HepG2 (cell line): ENCODE measurements at regions not wholly inside any gene's neighbourhood (a gene's known extent, or its start where the extent isn't known, plus 50 kb on each side); places are given as distances from the start of the nearest gene placed in this dataset.

Experiments
- ATAC-seq: fragments of 200-7000 bp; cut with Tn5 transposase; 3 replicates; pipeline ENCODE4 v1.9.1; 2020; ENCODE audit warnings: mild to moderate bottlenecking, moderate library complexity
- BruUV-seq: library from RNA; stranded (reverse); fragments of 400-500 nt; replicated peaks from 2 replicates; lab custom pipeline; 2021; lab: Mats Ljungman, UMichigan
- CTCF ChIA-PET: fragments of 300-600 bp; formaldehyde crosslinking; extraction: SDS; loops from one replicate; lab custom pipeline; 2021; ENCODE audit warnings: low total read pairs, inconsistent platforms, low intra/inter-chr PET ratio; lab: Yijun Ruan, JAX
- POLR2A ChIA-PET: fragments of 350-600 bp; sonication (Branson Sonifier 250); formaldehyde crosslinking; loops from one replicate; lab custom pipeline; 2020; ENCODE audit warnings: antibody characterized with exemption, inconsistent platforms; lab: Yijun Ruan, JAX
- DNase-seq: peaks from one replicate; pipeline ENCODE4 v3.0.0-alpha.2; 2015; ENCODE audit warnings: low spot score
- FAIRE-seq: peaks from 3 replicates; lab custom pipeline; 2011; peaks lifted over from hg19 to GRCh38; lab: Jason Lieb, UNC
- H2AFZ ChIP-seq: one replicate; pipeline ENCODE4 v1.6.1; 2011; ENCODE audit warnings: low read length, inconsistent platforms
- H3K27ac ChIP-seq: fragments of 300-600 bp; 3 replicates; pipeline ENCODE4 v1.8.0; 2011; ENCODE audit warnings: mixed run types, mild to moderate bottlenecking, mixed read lengths, low read length, inconsistent platforms; ENCODE audit not compliant: insufficient read depth; ENCODE audit errors: extremely low read length
- H3K27me3 ChIP-seq, 2 experiments: fragments of 200-600 bp in 1 of 2; 2 replicates in 1 of 2; 3 replicates in 1 of 2; pipeline versions ENCODE4 v1.6.0 to v1.8.0; 2011; ENCODE audit warnings: low read length in 2 of 2, mild to moderate bottlenecking in 2 of 2, moderate library complexity in 2 of 2, inconsistent platforms in 1 of 2; ENCODE audit not compliant: insufficient read depth in 2 of 2, control insufficient read depth in 1 of 2
- H3K36me3 ChIP-seq, 2 experiments: fragments of 200-600 bp in 1 of 2; replicated peaks in 1 of 2; 2 replicates in 1 of 2; 3 replicates in 1 of 2; pipeline versions ENCODE4 v1.5.1 to v1.8.0; 2011; ENCODE audit warnings: low read length in 2 of 2, inconsistent platforms in 1 of 2; ENCODE audit not compliant: insufficient read depth in 2 of 2, control insufficient read depth in 1 of 2
- H3K4me1 ChIP-seq: 2 replicates; pipeline ENCODE4 v1.5.1; 2012; ENCODE audit warnings: low read length, inconsistent platforms; ENCODE audit not compliant: insufficient read depth
- H3K4me2 ChIP-seq: 2 replicates; pipeline ENCODE4 v1.6.0; 2011; ENCODE audit warnings: low read depth, low read length, inconsistent platforms
- H3K4me3 ChIP-seq, 3 experiments: fragments of 200-600 bp in 1 of 3; sonication (generic), shearing (Covaris generic) in 1 of 3; replicated peaks in 1 of 3; 2 replicates each; pipeline ENCODE4 v1.5.1; 2011 to 2016; ENCODE audit warnings: low read length in 3 of 3, inconsistent platforms in 2 of 3, low read depth in 2 of 3, mild to moderate bottlenecking in 2 of 3, control low read depth in 1 of 3, mixed read lengths in 1 of 3; ENCODE audit not compliant: insufficient read depth in 1 of 3
- H3K79me2 ChIP-seq: one replicate; pipeline ENCODE4 v1.6.1; 2011; ENCODE audit warnings: low read length, inconsistent platforms; ENCODE audit not compliant: insufficient read depth
- H3K9ac ChIP-seq: 2 replicates; pipeline ENCODE4 v1.6.0; 2011; ENCODE audit warnings: mild to moderate bottlenecking, low read depth, low read length, inconsistent platforms; ENCODE audit not compliant: insufficient read depth
- H3K9me3 ChIP-seq: 2 replicates; pipeline ENCODE4 v1.5.1; 2012; ENCODE audit warnings: mild to moderate bottlenecking, low read length
- H4K20me1 ChIP-seq: 2 replicates; pipeline ENCODE4 v1.6.0; 2011; ENCODE audit warnings: inconsistent platforms, mild to moderate bottlenecking, low read length, moderate library complexity; ENCODE audit not compliant: insufficient read depth
- BRCA1 ChIP-seq: sonication (generic); formaldehyde crosslinking; IDR thresholded peaks from 2 replicates; pipeline ENCODE4 v1.4.0; 2020; ENCODE audit warnings: missing genetic modification reagents
- HNRNPL ChIP-seq: fragments of 200-400 bp; formaldehyde crosslinking; IDR thresholded peaks from 2 replicates; pipeline ENCODE4 v1.6.1; 2017; ENCODE audit warnings: mild to moderate bottlenecking, low read depth, low read length
- MAFF ChIP-seq: IDR thresholded peaks from 2 replicates; pipeline ENCODE4 v1.6.1; 2011; ENCODE audit warnings: low read depth, low read length, improper control_type of control experiment
- MAFK ChIP-seq, 2 experiments: IDR thresholded peaks in 1 of 2; conservative IDR thresholded peaks in 1 of 2; 2 replicates each; pipeline ENCODE4 v1.6.1; 2011; ENCODE audit warnings: improper control_type of control experiment in 2 of 2, low read length in 2 of 2
- SMC3 ChIP-seq: IDR thresholded peaks from 2 replicates; pipeline ENCODE4 v1.6.1; 2011; ENCODE audit warnings: low read length, improper control_type of control experiment
- TAF15 ChIP-seq: fragments of 200-400 bp; formaldehyde crosslinking; IDR thresholded peaks from one replicate; pipeline ENCODE4 v1.6.1; 2018; ENCODE audit warnings: mild to moderate bottlenecking, low read depth, low read length; ENCODE audit not compliant: poor library complexity, severe bottlenecking
- WGBS: methylation state at CpG from one replicate; pipeline ENCODE4 v1.1.6; 2017; ENCODE audit warnings: low lambda C conversion rate; 5-methylcytosine and 5-hydroxymethylcytosine counted together
- in situ Hi-C: cut with HindIII; loops from 2 replicates; pipeline ENCODE4 v1.10.0; 2017; ENCODE audit warnings: low pct_unique_long_range_greater_than_20kb; ENCODE audit not compliant: extremely low pct_ligation_motif_present
- intact Hi-C: fragments of 100-400 bp; cut with micrococcal nuclease; formaldehyde crosslinking; loops from one replicate; pipeline ENCODE4 v1.10.0; 2022; ENCODE audit not compliant: unreplicated experiment

GRCh38 chr2:107259408-107260195 is 373.6 kb upstream of the ST6GAL2 start:
- Histone ChIP-seq H3K27me3 (no peaks in the 10 kb centered on the region), H3K79me2 (no peaks in the 10 kb centered on the region), H2AFZ (no peak overlapping the region), H3K9ac (no peak overlapping the region), H3K4me2 (no peak overlapping the region), H3K4me1 (no peaks in the 10 kb centered on the region), H3K9me3 (no peaks in the 10 kb centered on the region), H3K4me3 (no peak overlapping the region), H3K36me3 (no peaks in the 10 kb centered on the region), H3K27ac (no peak overlapping the region), H4K20me1 (no peaks in the 10 kb centered on the region)
- intact Hi-C loops, result no loop called here
- ATAC-seq (no peak), DNase-seq (no peak), FAIRE-seq (no peak)
- in situ Hi-C loops, result no loop called here
- BruUV-seq, result no TSS peak
- CTCF ChIA-PET, result no interaction called here
- WGBS, result 6% methylated on average over 4 of the region's 4 CpGs
- POLR2A ChIA-PET, result no interaction called here
- no peak for TF ChIP-seq SMC3
- no peak for TF ChIP-seq HNRNPL

GRCh38 chr2:107263628-107264027 is 377.7 kb upstream of the ST6GAL2 start:
- intact Hi-C loops (no loop called here), in situ Hi-C loops (no loop called here)
- H3K9ac ChIP-seq, result no peak overlapping the region
- no peak overlapping the region for H2AFZ ChIP-seq
- TF ChIP-seq MAFK (conservative IDR thresholded peaks at IDR 0.05 in 1 of 2, IDR thresholded peaks at IDR 0.05 in 1 of 2; ENCODE audit: low read length in 2 of 2) (peak in 1 of 2 experiments; percentile 55; a peak in 2 of 4 replicates), BRCA1 (no peak), MAFF (0 out of 2 replicates have a peak, but pooled peaks have one; percentile 4), TAF15 (no peak)
- no peak overlapping the region for H3K27ac ChIP-seq
- no peaks in the 10 kb centered on the region for H3K9me3 ChIP-seq
- no peaks in the 10 kb centered on the region for H3K36me3 ChIP-seq
- H3K27me3 ChIP-seq, result no peaks in the 10 kb centered on the region
- no peak for FAIRE-seq
- H3K79me2 ChIP-seq, result no peaks in the 10 kb centered on the region
- H4K20me1 ChIP-seq, result no peaks in the 10 kb centered on the region
- no peak overlapping the region for H3K4me2 ChIP-seq
- 0% methylated on average over 3 of the region's 3 CpGs for WGBS
- ChIA-PET POLR2A (no interaction called here), CTCF (no interaction called here)
- H3K4me3 ChIP-seq, result no peak overlapping the region
- DNase-seq, result no peak
- ATAC-seq, result no peak
- no TSS peak for BruUV-seq
- H3K4me1 ChIP-seq, result no peaks in the 10 kb centered on the region
